Panc1 (cell line): ENCODE measurements at regions not wholly inside any gene's neighbourhood (a gene's known extent, or its start where the extent isn't known, plus 50 kb on each side); places are given as distances from the start of the nearest gene placed in this dataset.
"Not testable (repeated sequence)": the region's sequence is repeated elsewhere in the genome, so short reads cannot be mapped to it uniquely, and the experiment has no call there.

Experiments
- ATAC-seq: fragments of 200-7000 bp; cut with Tn5 transposase; 2 replicates; pipeline ENCODE4 v1.9.1; 2020; ENCODE audit warnings: mild to moderate bottlenecking, moderate library complexity
- BruUV-seq: library from RNA; stranded (reverse); fragments of 400-500 nt; replicated peaks from 2 replicates; lab custom pipeline; 2021; lab: Mats Ljungman, UMichigan
- CTCF ChIA-PET: fragments of 300-600 bp; sonication (Branson Sonifier 250); formaldehyde crosslinking; loops from one replicate; lab custom pipeline; 2022; ENCODE audit warnings: antibody characterized with exemption; lab: Charles Lee
- POLR2A ChIA-PET: fragments of 300-600 bp; sonication (Branson Sonifier 250); formaldehyde crosslinking; loops from one replicate; lab custom pipeline; 2022; ENCODE audit warnings: antibody characterized with exemption; lab: Charles Lee
- DNase-seq: peaks from one replicate; pipeline ENCODE4 v3.0.0-alpha.2; 2010; ENCODE audit warnings: low read depth, low spot score
- H3K27ac ChIP-seq: 2 replicates; pipeline ENCODE4 v1.5.1; 2011; ENCODE audit warnings: mild to moderate bottlenecking, low read length, inconsistent platforms
- H3K27me3 ChIP-seq: fragments of 200-500 bp; sonication (Bioruptor generic); 2 replicates; pipeline ENCODE4 v1.6.0; 2014; ENCODE audit warnings: low read length, inconsistent platforms; ENCODE audit not compliant: control insufficient read depth, insufficient read depth
- H3K36me3 ChIP-seq: fragments of 200-500 bp; sonication (Bioruptor generic); 2 replicates; pipeline ENCODE4 v1.5.1; 2014; ENCODE audit warnings: inconsistent platforms, mild to moderate bottlenecking, low read length, moderate library complexity; ENCODE audit not compliant: control insufficient read depth, insufficient read depth
- H3K4me1 ChIP-seq: 2 replicates; pipeline ENCODE4 v1.5.1; 2011; ENCODE audit warnings: inconsistent platforms, mild to moderate bottlenecking, low read length, moderate library complexity; ENCODE audit not compliant: control insufficient read depth, insufficient read depth
- H3K4me3 ChIP-seq, 2 experiments: 2 replicates each; pipeline ENCODE4 v1.5.1; 2011 to 2012; ENCODE audit warnings: low read depth in 2 of 2, low read length in 2 of 2, mild to moderate bottlenecking in 2 of 2, inconsistent platforms in 1 of 2, moderate library complexity in 1 of 2
- H3K9me3 ChIP-seq: fragments of 200-500 bp; sonication (Bioruptor generic); 2 replicates; pipeline ENCODE4 v1.5.1; 2014; ENCODE audit warnings: low read depth, mild to moderate bottlenecking, inconsistent platforms, low read length, moderate library complexity; ENCODE audit not compliant: control insufficient read depth, insufficient read depth
- CTCF ChIP-seq: fragments of 450-650 bp; IDR thresholded peaks from 2 replicates; pipeline ENCODE4 v1.5.1; 2017; ENCODE audit warnings: mild to moderate bottlenecking
- POLR2AphosphoS5 ChIP-seq: IDR thresholded peaks from 2 replicates; pipeline ENCODE4 v1.6.1; 2012; ENCODE audit warnings: mild to moderate bottlenecking, low read depth, low read length, moderate library complexity
- REST ChIP-seq, 2 experiments: IDR thresholded peaks; 2 replicates each; pipeline ENCODE4 v1.6.1; 2011 to 2012; ENCODE audit warnings: low read depth in 2 of 2, control low read depth in 1 of 2, low read length in 1 of 2, mild to moderate bottlenecking in 1 of 2, moderate library complexity in 1 of 2; ENCODE audit not compliant: insufficient read depth in 1 of 2
- SIN3A ChIP-seq: IDR thresholded peaks from 2 replicates; pipeline ENCODE4 v1.6.1; 2012; ENCODE audit warnings: low read depth, mild to moderate bottlenecking, low read length, moderate library complexity, borderline replicate concordance; ENCODE audit not compliant: insufficient read depth
- TCF7L2 ChIP-seq: IDR thresholded peaks from 2 replicates; pipeline ENCODE4 v1.6.1; 2011; ENCODE audit warnings: mild to moderate bottlenecking, low read depth, low read length, inconsistent platforms
- in situ Hi-C: cut with HindIII; loops from 2 replicates; pipeline ENCODE4 v1.10.0; 2016; ENCODE audit warnings: low sequenced_read_pairs, low pct_unique_long_range_greater_than_20kb
- intact Hi-C: fragments of 100-400 bp; cut with micrococcal nuclease; formaldehyde crosslinking; loops from one replicate; pipeline ENCODE4 v1.10.0; 2022; ENCODE audit not compliant: unreplicated experiment

DNA sequence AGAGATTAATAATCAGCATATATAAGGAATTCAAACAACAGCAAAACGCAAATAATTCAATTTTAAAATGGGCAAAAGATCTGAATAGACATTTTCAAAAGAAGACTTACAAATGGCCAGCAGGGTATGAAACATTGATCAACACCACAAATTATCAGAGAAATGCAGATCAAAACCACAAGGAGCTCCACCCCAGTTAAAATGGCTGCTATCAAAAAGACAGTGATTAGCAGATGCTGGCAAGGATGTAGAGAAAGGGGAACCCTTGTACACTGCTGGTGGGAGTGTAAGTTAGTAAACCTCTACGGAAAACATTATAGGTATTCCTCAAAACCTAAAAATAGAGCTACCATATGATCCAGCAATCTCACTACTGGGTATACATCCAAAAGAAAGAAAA is 128.0 kb upstream of the CACUL1 start:
- CTCF ChIA-PET = no interaction called here
- POLR2A ChIA-PET = no interaction called here
- DNase-seq = no peak
- BruUV-seq = no TSS peak
- no peak overlapping the region for H3K4me3 ChIP-seq
- intact Hi-C loops (no loop called here), in situ Hi-C loops (no loop called here)
- no peaks in the 10 kb centered on the region for H3K36me3 ChIP-seq
- no peak for ATAC-seq
- H3K4me1 ChIP-seq = no peaks in the 10 kb centered on the region
- TF ChIP-seq POLR2AphosphoS5 = no peak
- no peak for TF ChIP-seq CTCF
- no peak for TF ChIP-seq SIN3A
- H3K9me3 ChIP-seq = peaks cover 7% of the 10 kb centered on the region; the same call in 1 of the 2 replicates
- H3K27ac ChIP-seq = no peak overlapping the region
- H3K27me3 ChIP-seq = peaks cover 4% of the 10 kb centered on the region; the same call in 1 of the 2 replicates

GRCh38 chr10:118892255-118892654 is 137.3 kb upstream of the NANOS1 start:
- in situ Hi-C loops (no loop called here), intact Hi-C loops (no loop called here)
- Histone ChIP-seq H3K27me3 (peaks cover 7% of the 10 kb centered on the region), H3K4me1 (no peaks in the 10 kb centered on the region), H3K4me3 (no peak overlapping the region), H3K27ac (no peak overlapping the region), H3K36me3 (no peaks in the 10 kb centered on the region), H3K9me3 (no peaks in the 10 kb centered on the region)
- BruUV-seq = no TSS peak
- DNase-seq (no peak), ATAC-seq (no peak)
- TF ChIP-seq REST (IDR thresholded peaks at IDR 0.05; ENCODE audit: insufficient read depth in 1 of 2, low read depth in 2 of 2, low read length in 1 of 2) = no peak
- TF ChIP-seq TCF7L2 = no peak
- TF ChIP-seq SIN3A = no peak
- no peak for TF ChIP-seq POLR2AphosphoS5
- TF ChIP-seq CTCF = no peak
- CTCF ChIA-PET = no interaction called here
- POLR2A ChIA-PET = no interaction called here

DNA sequence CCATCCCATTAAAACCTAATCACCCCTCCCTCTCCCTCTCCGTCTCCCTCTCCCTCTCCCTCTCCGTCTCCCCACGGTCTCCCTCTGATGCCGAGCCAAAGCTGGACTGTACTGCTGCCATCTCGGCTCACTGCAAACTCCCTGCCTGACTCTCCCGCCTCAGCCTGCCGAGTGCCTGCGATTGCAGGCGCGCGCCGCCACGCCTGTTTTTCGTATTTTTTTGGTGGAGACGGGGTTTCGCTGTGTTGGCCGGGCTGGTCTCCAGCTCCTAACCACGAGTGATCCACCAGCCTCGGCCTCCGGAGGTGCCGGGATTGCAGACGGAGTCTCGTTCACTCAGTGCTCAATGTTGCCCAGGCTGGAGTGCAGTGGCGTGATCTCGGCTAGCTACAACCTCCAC is 134.6 kb upstream of the NANOS1 start:
- BruUV-seq, POLR2A ChIA-PET, H3K27ac ChIP-seq, H3K9me3 ChIP-seq, in situ Hi-C loops, H3K36me3 ChIP-seq, H3K4me1 ChIP-seq, H3K27me3 ChIP-seq, ATAC-seq, H3K4me3 ChIP-seq, intact Hi-C loops, DNase-seq, CTCF ChIA-PET: not testable (repeated sequence)
